Fibroblast of skin of abdomen (primary cell): ENCODE measurements at regions not wholly inside any gene's neighbourhood (a gene's known extent, or its start where the extent isn't known, plus 50 kb on each side); places are given as distances from the start of the nearest gene placed in this dataset.

Experiments
- DNase-seq: peaks from one replicate; pipeline ENCODE4 v3.0.0-alpha.2; 2013

GRCh38 chr10:131724169-131724545 is 176.7 kb upstream of the PPP2R2D start:
- DNase-seq, result no peak

GRCh38 chr10:131724891-131725580 is 175.8 kb upstream of the PPP2R2D start:
- no peak for DNase-seq

- DNase-seq, result no peak
These were observed 175.2 kb upstream of the PPP2R2D start for GRCh38 chr10:131725581-131726069.

DNA sequence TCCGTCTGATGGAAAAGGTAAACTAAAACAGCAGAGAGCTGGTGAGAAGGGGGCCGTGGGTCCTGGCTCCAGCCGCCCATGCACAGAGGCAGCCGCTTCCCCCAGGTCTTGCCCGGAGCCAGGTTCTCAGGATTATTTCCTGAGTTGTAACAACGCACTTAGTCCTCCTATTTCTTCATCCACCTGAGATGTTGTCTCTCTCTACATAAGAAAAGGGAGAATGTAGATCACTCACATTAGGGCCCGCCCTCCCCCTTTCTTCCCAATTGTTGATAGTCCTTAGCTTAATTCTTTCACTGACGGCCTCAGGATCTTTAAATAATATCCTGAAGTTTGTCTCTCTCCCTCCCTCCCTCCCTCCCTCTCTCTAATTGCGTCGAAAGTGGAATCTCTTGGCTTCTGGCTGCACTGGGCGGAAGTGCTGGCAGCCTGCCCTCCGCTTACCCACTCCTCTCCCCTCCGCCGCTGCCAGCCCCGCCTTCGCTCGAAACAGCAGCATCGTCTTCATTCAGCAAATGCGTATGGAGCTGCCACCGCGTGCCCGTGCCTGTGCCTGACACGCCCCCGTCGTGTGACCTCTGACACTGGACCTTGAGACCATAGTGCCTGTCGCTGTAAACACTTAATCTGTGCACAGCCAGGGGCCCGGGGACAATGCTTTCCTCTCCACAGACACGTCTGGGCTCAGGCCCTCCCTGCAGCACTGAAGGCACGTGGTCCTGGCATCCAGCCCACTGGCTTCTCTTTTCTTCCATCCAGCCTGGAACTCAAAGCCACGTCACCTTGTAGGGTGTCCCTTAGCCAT is 174.5 kb upstream of the PPP2R2D start:
- DNase-seq, result no peak

DNA sequence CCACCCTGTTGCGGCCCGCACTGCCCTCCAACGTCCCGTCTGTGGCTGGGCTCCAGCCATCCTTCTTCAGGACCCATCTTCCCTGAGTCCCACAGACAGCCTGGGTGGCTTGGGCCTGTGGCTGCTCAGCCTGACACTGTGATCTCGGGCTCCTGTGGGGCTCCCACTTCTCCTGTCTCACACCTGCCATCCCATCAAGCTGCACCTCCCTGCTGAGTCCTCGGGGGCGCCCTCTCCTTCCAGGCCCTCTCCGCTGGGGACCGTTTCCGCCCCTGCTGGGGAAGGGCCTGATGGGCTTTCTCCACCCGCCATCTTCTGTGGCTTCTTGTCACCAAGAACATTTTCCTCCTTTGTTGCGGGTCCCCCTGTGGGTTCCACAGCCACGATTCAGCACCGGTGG is 173.8 kb upstream of the PPP2R2D start:
- DNase-seq, result no peak

GRCh38 chr10:131727560-131727959 is 173.2 kb upstream of the PPP2R2D start:
- DNase-seq, result no peak

DNA sequence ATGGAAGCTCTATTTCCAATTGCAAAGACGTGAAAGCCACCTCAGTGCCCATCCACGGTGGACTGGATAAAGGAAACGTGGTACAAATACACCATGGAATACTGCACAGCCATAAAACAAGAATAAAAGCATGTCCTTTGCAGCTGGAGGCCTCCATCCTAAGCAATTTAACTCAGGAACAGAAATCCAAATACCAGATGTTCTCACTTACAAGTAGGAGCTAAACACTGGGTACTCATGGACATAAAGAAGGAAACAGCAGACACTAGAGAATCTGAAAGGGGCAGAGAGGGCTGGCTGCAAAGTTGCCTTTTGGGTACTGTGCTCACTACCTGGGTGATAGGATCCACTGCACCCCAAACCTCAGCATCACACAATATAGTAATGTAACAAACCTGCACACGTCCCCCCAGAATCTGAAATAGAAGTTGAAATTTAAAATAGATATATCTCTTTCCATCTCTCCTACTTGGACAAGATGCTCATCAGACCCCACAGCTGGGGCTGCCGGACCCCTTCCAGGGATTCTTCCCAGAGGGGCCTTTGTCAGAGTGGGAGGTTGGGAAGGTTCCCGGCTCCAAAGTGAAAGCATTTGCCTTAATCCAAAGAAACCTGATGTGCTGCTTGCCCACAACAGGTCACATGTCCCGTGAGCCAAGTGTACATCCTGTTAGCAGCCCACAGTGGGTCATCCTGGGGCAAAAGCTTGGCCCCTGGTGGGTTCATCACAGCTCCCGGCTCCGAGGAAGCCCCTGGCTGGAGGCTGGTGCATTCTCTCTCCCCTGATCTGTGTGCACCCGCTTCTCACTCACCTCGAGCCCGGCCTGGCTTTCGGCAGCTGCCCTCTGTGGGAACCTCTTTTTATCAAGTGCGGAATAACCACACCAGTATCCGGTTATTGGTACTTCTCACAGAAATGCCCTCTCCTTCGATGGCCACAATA is 172.3 kb upstream of the PPP2R2D start:
- no peak for DNase-seq

DNA sequence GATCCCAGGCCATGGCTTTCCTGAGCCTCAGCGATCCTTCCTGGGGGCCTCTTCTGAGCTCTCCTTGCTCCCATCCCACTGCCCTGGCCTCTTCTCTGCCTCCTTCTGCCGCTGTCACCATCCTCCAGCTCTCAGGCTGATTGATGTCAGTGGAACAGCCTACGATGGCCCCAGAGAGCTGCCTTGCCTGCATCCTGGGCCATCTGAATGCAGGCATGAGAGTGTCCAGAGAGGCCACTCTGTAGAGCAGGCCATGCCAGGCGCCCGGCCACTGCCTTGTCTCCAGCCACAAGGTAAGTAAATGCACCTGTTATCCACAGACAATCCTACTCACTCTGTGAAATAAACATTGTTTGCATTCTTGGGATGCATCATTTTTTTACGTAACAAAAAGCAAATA is 171.4 kb upstream of the PPP2R2D start:
- DNase-seq, result no peak

GRCh38 chr10:131729938-131730660 is 170.7 kb upstream of the PPP2R2D start:
- DNase-seq, result no peak

GRCh38 chr10:131730771-131731497 is 169.9 kb upstream of the PPP2R2D start:
- DNase-seq, result no peak

- DNase-seq, result no peak
These were observed 168.8 kb upstream of the PPP2R2D start for GRCh38 chr10:131731780-131732630.

- no peak for DNase-seq
These were observed 168.1 kb upstream of the PPP2R2D start for GRCh38 chr10:131732631-131733127.

GRCh38 chr10:131733596-131733995 is 167.2 kb upstream of the PPP2R2D start:
- no peak for DNase-seq

GRCh38 chr10:131735577-131735976 is 165.2 kb upstream of the PPP2R2D start:
- no peak for DNase-seq

GRCh38 chr10:131736321-131736980 is 164.4 kb upstream of the PPP2R2D start:
- no peak for DNase-seq

GRCh38 chr10:131737543-131738395 is 163.0 kb upstream of the PPP2R2D start:
- no peak for DNase-seq

GRCh38 chr10:131738396-131738735 is 162.4 kb upstream of the PPP2R2D start:
- DNase-seq, result no peak

GRCh38 chr10:131739206-131739605 is 161.6 kb upstream of the PPP2R2D start:
- no peak for DNase-seq

GRCh38 chr10:131742500-131742951 is 158.3 kb upstream of the PPP2R2D start:
- DNase-seq, result no peak
